ENCODE measurements at regions not wholly inside any gene's neighbourhood (a gene's known extent, or its start where the extent isn't known, plus 50 kb on each side); places are given as distances from the start of the nearest gene placed in this dataset.

GRCh38 chr3:78201091-78201490 is 1161.2 kb downstream of the ROBO2 start:
- H3K4me3 Mint-ChIP-seq, result no peak overlapping the region
- no peak for DNase-seq
- no peaks in the 10 kb centered on the region for H3K27me3 Mint-ChIP-seq
- POLR2A ChIA-PET, result no interaction called here
- H3K9me3 Mint-ChIP-seq, result peaks cover 26% of the 10 kb centered on the region
- H3K4me1 Mint-ChIP-seq (ENCODE audit: low read depth), result no peaks in the 10 kb centered on the region
- intact Hi-C loops (cut with micrococcal nuclease), result no loop called here
- CTCF ChIA-PET, result no interaction called here
- no peaks in the 10 kb centered on the region for H3K36me3 Mint-ChIP-seq
- no peak overlapping the region for H3K27ac Mint-ChIP-seq

DNA sequence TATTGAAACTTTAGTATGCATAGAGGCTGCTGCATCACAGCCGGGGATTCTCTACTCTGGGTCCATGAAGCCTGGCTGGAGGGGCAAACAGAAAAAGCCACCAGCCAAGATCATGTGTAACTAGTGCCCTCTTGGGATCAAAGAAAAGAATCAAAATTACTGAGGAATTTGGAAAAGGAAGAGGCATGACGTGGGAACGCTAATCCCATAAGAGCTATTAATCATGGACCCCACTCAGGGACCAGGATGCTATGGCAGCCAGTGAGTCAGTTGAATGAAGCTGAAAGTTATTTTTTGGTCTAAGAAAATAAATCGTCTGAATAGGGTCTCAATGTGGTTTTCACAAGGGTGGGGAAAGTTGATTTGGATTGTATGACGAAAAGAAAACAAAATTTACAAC is 1165.1 kb downstream of the ROBO2 start:
- peaks cover 19% of the 10 kb centered on the region for H3K9me3 Mint-ChIP-seq

GRCh38 chr3:78221300-78221699 is 1181.4 kb downstream of the ROBO2 start:
- Mint-ChIP-seq H3K27ac (no peak overlapping the region), H3K36me3 (no peaks in the 10 kb centered on the region), H3K9me3 (peaks cover 8% of the 10 kb centered on the region), H3K27me3 (no peaks in the 10 kb centered on the region), H3K4me1 (ENCODE audit: low read depth) (no peaks in the 10 kb centered on the region), H3K4me3 (no peak overlapping the region)
- intact Hi-C loops (cut with micrococcal nuclease), result no loop called here
- ChIA-PET CTCF (no interaction called here), POLR2A (no interaction called here)
- no peak for DNase-seq

More for the DNA sequence above, 1165.1 kb downstream of the ROBO2 start:
- no peaks in the 10 kb centered on the region for H3K27me3 Mint-ChIP-seq
- CTCF ChIA-PET, result no interaction called here
- DNase-seq, result no peak
- H3K36me3 Mint-ChIP-seq, result no peaks in the 10 kb centered on the region
- no peaks in the 10 kb centered on the region for H3K4me1 Mint-ChIP-seq (ENCODE audit: low read depth)
- H3K27ac Mint-ChIP-seq, result no peak overlapping the region
- intact Hi-C loops (cut with micrococcal nuclease), result no loop called here
- POLR2A ChIA-PET, result no interaction called here
- no peak overlapping the region for H3K4me3 Mint-ChIP-seq

DNA sequence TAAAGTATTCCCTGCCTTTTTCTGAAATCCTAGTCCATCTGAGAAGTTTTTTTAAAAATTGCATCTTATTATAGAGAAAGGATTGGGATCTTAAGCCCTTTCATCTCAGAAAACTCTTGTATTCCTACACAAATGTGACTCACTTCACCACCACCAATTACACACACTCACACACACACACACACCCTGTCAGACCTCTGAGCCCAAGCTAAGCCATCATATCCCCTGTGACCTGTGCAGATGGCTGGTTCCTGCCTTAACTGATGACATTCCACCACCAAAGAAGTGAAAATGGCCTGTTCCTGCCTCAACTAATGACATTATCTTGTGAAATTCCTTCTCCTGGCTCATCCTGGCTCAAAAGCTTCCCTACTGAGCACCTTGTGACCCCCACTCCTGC is 1181.9 kb downstream of the ROBO2 start:
- H3K27me3 Mint-ChIP-seq, result no peaks in the 10 kb centered on the region
- H3K4me3 Mint-ChIP-seq, result no peak overlapping the region
- DNase-seq, result no peak
- H3K9me3 Mint-ChIP-seq, result peaks cover 7% of the 10 kb centered on the region
- intact Hi-C loops (cut with micrococcal nuclease), result no loop called here
- no peak overlapping the region for H3K27ac Mint-ChIP-seq
- H3K4me1 Mint-ChIP-seq (ENCODE audit: low read depth), result no peaks in the 10 kb centered on the region
- ChIA-PET POLR2A (no interaction called here), CTCF (no interaction called here)
- no peaks in the 10 kb centered on the region for H3K36me3 Mint-ChIP-seq

GRCh38 chr3:78235841-78236240 is 1195.9 kb downstream of the ROBO2 start:
- CTCF ChIA-PET, result no interaction called here
- H3K4me1 Mint-ChIP-seq (ENCODE audit: low read depth), result no peaks in the 10 kb centered on the region
- POLR2A ChIA-PET, result no interaction called here
- intact Hi-C loops (cut with micrococcal nuclease), result no loop called here
- peaks cover 30% of the 10 kb centered on the region for H3K9me3 Mint-ChIP-seq
- no peaks in the 10 kb centered on the region for H3K36me3 Mint-ChIP-seq
- no peaks in the 10 kb centered on the region for H3K27me3 Mint-ChIP-seq
- no peak for DNase-seq
- H3K27ac Mint-ChIP-seq, result no peak overlapping the region
- no peak overlapping the region for H3K4me3 Mint-ChIP-seq

- H3K27me3 Mint-ChIP-seq, result no peaks in the 10 kb centered on the region
- ChIA-PET POLR2A (no interaction called here), CTCF (no interaction called here)
- no peak overlapping the region for H3K27ac Mint-ChIP-seq
- H3K4me3 Mint-ChIP-seq, result no peak overlapping the region
- intact Hi-C loops (cut with micrococcal nuclease), result no loop called here
- no peaks in the 10 kb centered on the region for H3K4me1 Mint-ChIP-seq (ENCODE audit: low read depth)
- no peaks in the 10 kb centered on the region for H3K36me3 Mint-ChIP-seq
- peaks cover 26% of the 10 kb centered on the region for H3K9me3 Mint-ChIP-seq
- no peak for DNase-seq
Measured at GRCh38 chr3:78238811-78239210, 1198.9 kb downstream of the ROBO2 start.

GRCh38 chr3:78242724-78243123 is 1202.8 kb downstream of the ROBO2 start:
- POLR2A ChIA-PET, result no interaction called here
- Mint-ChIP-seq H3K9me3 (peaks cover 38% of the 10 kb centered on the region), H3K27ac (no peak overlapping the region), H3K36me3 (no peaks in the 10 kb centered on the region), H3K27me3 (no peaks in the 10 kb centered on the region), H3K4me1 (ENCODE audit: low read depth) (no peaks in the 10 kb centered on the region), H3K4me3 (no peak overlapping the region)
- CTCF ChIA-PET, result no interaction called here
- intact Hi-C loops (cut with micrococcal nuclease), result no loop called here
- DNase-seq, result no peak

DNA sequence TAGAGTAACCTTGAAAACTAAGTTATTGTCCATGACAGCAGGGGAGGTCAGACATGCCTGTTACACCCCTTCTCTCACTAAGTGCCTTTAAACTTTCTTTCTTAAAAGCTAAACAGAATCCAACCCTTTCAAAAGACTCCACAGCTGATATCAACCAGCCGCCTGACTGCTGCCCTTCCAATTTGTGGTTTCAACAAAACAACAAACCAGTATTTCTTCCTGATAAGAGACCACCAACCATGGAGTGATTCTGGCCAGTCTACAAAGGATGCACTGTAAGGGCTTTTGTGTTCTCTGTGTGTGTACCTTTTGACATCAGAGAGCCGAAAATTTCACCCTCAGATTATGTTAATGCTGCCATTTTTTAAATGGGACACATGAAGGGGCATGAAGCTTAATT is 1204.2 kb downstream of the ROBO2 start:
- intact Hi-C loops (cut with micrococcal nuclease), result no loop called here
- Mint-ChIP-seq H3K27me3 (no peaks in the 10 kb centered on the region), H3K4me3 (no peak overlapping the region), H3K36me3 (no peaks in the 10 kb centered on the region), H3K9me3 (peaks cover 34% of the 10 kb centered on the region), H3K27ac (no peak overlapping the region), H3K4me1 (ENCODE audit: low read depth) (no peaks in the 10 kb centered on the region)
- CTCF ChIA-PET, result no interaction called here
- POLR2A ChIA-PET, result no interaction called here
- no peak for DNase-seq

DNA sequence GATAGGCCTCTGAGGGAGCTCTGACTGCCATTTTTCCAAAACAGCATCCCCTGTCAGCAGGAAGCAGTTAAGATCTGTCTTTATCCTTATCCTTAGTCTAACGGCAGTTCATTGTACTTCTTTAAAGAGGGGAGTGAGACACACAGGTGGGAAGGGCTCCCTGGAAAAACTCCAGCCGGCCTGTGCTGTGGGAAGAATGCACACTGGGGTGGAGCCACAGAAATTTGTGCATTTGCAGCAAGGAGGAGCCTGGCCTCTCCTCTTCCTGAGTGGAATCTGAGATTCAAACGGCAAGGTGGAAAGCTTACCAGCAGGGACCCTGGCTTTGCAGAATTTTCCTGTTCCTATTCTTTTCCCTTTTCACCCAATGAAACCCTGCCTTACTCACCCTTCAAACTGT is 1209.4 kb downstream of the ROBO2 start:
- Mint-ChIP-seq H3K36me3 (no peaks in the 10 kb centered on the region), H3K9me3 (peaks cover 20% of the 10 kb centered on the region), H3K27me3 (no peaks in the 10 kb centered on the region), H3K4me1 (ENCODE audit: low read depth) (no peaks in the 10 kb centered on the region), H3K27ac (no peak overlapping the region), H3K4me3 (no peak overlapping the region)
- ChIA-PET POLR2A (no interaction called here), CTCF (no interaction called here)
- no peak for DNase-seq
- intact Hi-C loops (cut with micrococcal nuclease), result no loop called here

GRCh38 chr3:78253860-78254259 is 1214.0 kb downstream of the ROBO2 start:
- intact Hi-C loops (cut with micrococcal nuclease), result no loop called here
- POLR2A ChIA-PET, result no interaction called here
- CTCF ChIA-PET, result no interaction called here

GRCh38 chr3:78255403-78255802 is 1215.5 kb downstream of the ROBO2 start:
- intact Hi-C loops (cut with micrococcal nuclease), result no loop called here
- ChIA-PET POLR2A (no interaction called here), CTCF (no interaction called here)
- H3K27ac Mint-ChIP-seq, result no peak overlapping the region
- peaks cover 17% of the 10 kb centered on the region for H3K9me3 Mint-ChIP-seq
- DNase-seq, result no peak
- no peaks in the 10 kb centered on the region for H3K4me1 Mint-ChIP-seq (ENCODE audit: low read depth)
- no peaks in the 10 kb centered on the region for H3K27me3 Mint-ChIP-seq
- H3K36me3 Mint-ChIP-seq, result no peaks in the 10 kb centered on the region
- H3K4me3 Mint-ChIP-seq, result no peak overlapping the region

More at GRCh38 chr3:78253860-78254259, 1214.0 kb downstream of the ROBO2 start:
- peaks cover 16% of the 10 kb centered on the region for H3K9me3 Mint-ChIP-seq
- H3K27ac Mint-ChIP-seq, result no peak overlapping the region
- no peaks in the 10 kb centered on the region for H3K4me1 Mint-ChIP-seq (ENCODE audit: low read depth)
- DNase-seq, result no peak
- no peaks in the 10 kb centered on the region for H3K36me3 Mint-ChIP-seq
- H3K27me3 Mint-ChIP-seq, result no peaks in the 10 kb centered on the region
- no peak overlapping the region for H3K4me3 Mint-ChIP-seq

DNA sequence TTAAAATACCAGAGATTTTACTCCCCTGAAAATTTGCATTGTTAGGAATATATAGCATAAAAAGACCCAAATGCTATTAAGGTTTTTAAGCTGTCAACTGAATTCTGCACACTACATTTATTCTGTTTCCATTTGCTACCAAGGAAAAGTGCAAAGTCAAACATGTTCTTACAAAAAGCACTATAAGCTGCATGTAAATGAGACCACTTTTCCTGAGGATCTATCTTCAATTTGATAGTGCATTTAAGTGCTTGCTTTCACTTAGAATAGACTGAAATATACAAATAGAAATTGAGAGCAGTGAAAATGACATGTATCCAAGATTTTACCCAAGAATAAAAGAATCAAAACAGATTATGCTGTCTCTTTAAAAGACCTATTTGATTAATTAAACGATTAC is 1216.2 kb downstream of the ROBO2 start:
- intact Hi-C loops (cut with micrococcal nuclease), result no loop called here
- no peaks in the 10 kb centered on the region for H3K36me3 Mint-ChIP-seq
- H3K27me3 Mint-ChIP-seq, result no peaks in the 10 kb centered on the region
- POLR2A ChIA-PET, result no interaction called here
- no peak overlapping the region for H3K4me3 Mint-ChIP-seq
- DNase-seq, result no peak
- no peaks in the 10 kb centered on the region for H3K4me1 Mint-ChIP-seq (ENCODE audit: low read depth)
- H3K9me3 Mint-ChIP-seq, result peaks cover 16% of the 10 kb centered on the region
- CTCF ChIA-PET, result no interaction called here
- H3K27ac Mint-ChIP-seq, result no peak overlapping the region

- POLR2A ChIA-PET, result no interaction called here
- intact Hi-C loops (cut with micrococcal nuclease), result no loop called here
- Mint-ChIP-seq H3K27me3 (no peaks in the 10 kb centered on the region), H3K9me3 (peaks cover 16% of the 10 kb centered on the region), H3K36me3 (no peaks in the 10 kb centered on the region), H3K4me3 (no peak overlapping the region), H3K27ac (no peak overlapping the region), H3K4me1 (ENCODE audit: low read depth) (no peaks in the 10 kb centered on the region)
- CTCF ChIA-PET, result no interaction called here
- no peak for DNase-seq
Measured at GRCh38 chr3:78257951-78258530, 1218.1 kb downstream of the ROBO2 start.

DNA sequence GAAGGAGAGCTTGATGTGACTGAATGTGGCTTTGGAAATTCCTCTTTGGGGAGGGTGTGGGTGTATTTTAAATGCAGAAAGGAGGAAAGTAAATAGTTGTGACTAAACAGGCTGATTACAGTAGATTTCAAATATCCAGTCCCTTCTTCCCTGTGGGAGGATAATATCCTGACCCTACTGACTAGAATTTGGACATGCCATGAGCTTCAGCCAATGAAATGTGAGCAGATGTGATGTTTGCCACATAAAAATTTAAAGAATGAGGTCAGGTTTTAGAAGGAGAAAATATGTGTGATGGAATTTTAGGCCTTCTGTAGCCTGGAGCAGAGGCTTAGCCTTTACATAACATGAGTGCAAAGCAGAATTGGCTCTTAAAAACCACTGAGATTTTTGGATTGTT is 1218.9 kb downstream of the ROBO2 start:
- Mint-ChIP-seq H3K9me3 (peaks cover 16% of the 10 kb centered on the region), H3K36me3 (no peaks in the 10 kb centered on the region), H3K27ac (no peak overlapping the region), H3K4me1 (ENCODE audit: low read depth) (no peaks in the 10 kb centered on the region), H3K27me3 (no peaks in the 10 kb centered on the region), H3K4me3 (no peak overlapping the region)
- ChIA-PET POLR2A (no interaction called here), CTCF (no interaction called here)
- intact Hi-C loops (cut with micrococcal nuclease), result no loop called here
- DNase-seq, result no peak

Data from activated CD4-positive, alpha-beta memory T cell treated with anti-CD3 and anti-CD28 coated beads for 36 hours (primary cell).